ENCODE measurements at regions not wholly inside any gene's neighbourhood (a gene's known extent, or its start where the extent isn't known, plus 50 kb on each side); places are given as distances from the start of the nearest gene placed in this dataset.

GRCh38 chr15:29645841-29646240 lies 176.4 kb downstream of the TJP1 start:
- dilution Hi-C loops (cut with HindIII; ENCODE audit: low sequenced_read_pairs, unreplicated experiment) = no loop called here
- Histone ChIP-seq H4K91ac (ENCODE audit: insufficient read depth, low read depth, low read length) (no peak overlapping the region), H3K27ac (ENCODE audit: insufficient read depth, low read length) (no peak overlapping the region), H3K4me2 (ENCODE audit: low read depth, low read length) (no peak overlapping the region), H3K56ac (ENCODE audit: extremely low read depth, insufficient read depth, low read length) (no peak overlapping the region), H3K9ac (ENCODE audit: low read depth, low read length) (no peak overlapping the region), H3K36me3 (ENCODE audit: control insufficient read depth, insufficient read depth, low read length) (no peaks in the 10 kb centered on the region), H2AK5ac (ENCODE audit: low read depth, low read length) (no peak overlapping the region), H3K4me1 (ENCODE audit: control insufficient read depth, insufficient read depth, low read length) (no peaks in the 10 kb centered on the region), H4K8ac (ENCODE audit: low read depth in 2 of 2, low read length in 2 of 2) (no peak overlapping the region), H3K27me3 (ENCODE audit: control insufficient read depth, insufficient read depth, low read length) (no peaks in the 10 kb centered on the region), H4K20me1 (ENCODE audit: insufficient read depth, low read length) (no peaks in the 10 kb centered on the region), H3K4me3 (ENCODE audit: insufficient read depth, low read depth, low read length) (no peak overlapping the region), H2AK9ac (replicated peaks; ENCODE audit: low read depth, low read length, poor library complexity) (no peak overlapping the region), H2BK5ac (ENCODE audit: low read depth, low read length, poor library complexity, severe bottlenecking) (no peak overlapping the region), H2AFZ (replicated peaks; ENCODE audit: low read length, poor library complexity) (no peak overlapping the region), H4K5ac (ENCODE audit: low read depth, low read length) (no peak overlapping the region), H3K23ac (ENCODE audit: low read depth, low read length) (no peak overlapping the region), H3K14ac (replicated peaks; ENCODE audit: low read depth, low read length) (no peak overlapping the region), H3K9me1 (ENCODE audit: insufficient read depth, low read length) (no peaks in the 10 kb centered on the region), H2BK15ac (ENCODE audit: low read depth, low read length) (no peak overlapping the region), H3K18ac (ENCODE audit: low read depth, low read length) (no peak overlapping the region), H3K79me1 (ENCODE audit: low read depth in 1 of 2, low read length in 2 of 2) (no peaks in the 10 kb centered on the region), H3K9me3 (ENCODE audit: control insufficient read depth, insufficient read depth, low read length) (no peaks in the 10 kb centered on the region), H2BK20ac (ENCODE audit: low read depth, low read length) (no peak overlapping the region), H2BK120ac (ENCODE audit: low read depth, low read length) (no peak overlapping the region), H3K4ac (ENCODE audit: low read depth, low read length) (no peak overlapping the region)
- TF ChIP-seq CHD1 (IDR thresholded peaks at IDR 0.05; ENCODE audit: low read depth, low read length) = no peak
- TF ChIP-seq BHLHE40 (IDR thresholded peaks at IDR 0.05; ENCODE audit: low read depth, low read length) = no peak
- no peak for TF ChIP-seq FOS (IDR thresholded peaks at IDR 0.05; ENCODE audit: low read depth, low read length)
- no peak for TF ChIP-seq SMC3 (IDR thresholded peaks at IDR 0.05; ENCODE audit: low read depth, low read length)
- no peak for TF ChIP-seq RFX5 (IDR thresholded peaks at IDR 0.05; ENCODE audit: low read depth, low read length)
- no peak for TF ChIP-seq MXI1 (IDR thresholded peaks at IDR 0.05; ENCODE audit: borderline replicate concordance, low read depth, low read length)
- TF ChIP-seq, protein P1, sequence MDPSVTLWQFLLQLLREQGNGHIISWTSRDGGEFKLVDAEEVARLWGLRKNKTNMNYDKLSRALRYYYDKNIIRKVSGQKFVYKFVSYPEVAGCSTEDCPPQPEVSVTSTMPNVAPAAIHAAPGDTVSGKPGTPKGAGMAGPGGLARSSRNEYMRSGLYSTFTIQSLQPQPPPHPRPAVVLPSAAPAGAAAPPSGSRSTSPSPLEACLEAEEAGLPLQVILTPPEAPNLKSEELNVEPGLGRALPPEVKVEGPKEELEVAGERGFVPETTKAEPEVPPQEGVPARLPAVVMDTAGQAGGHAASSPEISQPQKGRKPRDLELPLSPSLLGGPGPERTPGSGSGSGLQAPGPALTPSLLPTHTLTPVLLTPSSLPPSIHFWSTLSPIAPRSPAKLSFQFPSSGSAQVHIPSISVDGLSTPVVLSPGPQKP (IDR thresholded peaks at IDR 0.05; ENCODE audit: borderline replicate concordance, low read depth, low read length) = no peak
- no peak for TF ChIP-seq MAZ (IDR thresholded peaks at IDR 0.05; ENCODE audit: borderline replicate concordance, low read depth, low read length)
- TF ChIP-seq CTCF (conservative IDR thresholded peaks at IDR 0.05; ENCODE audit: low read depth, low read length) = no peak
- TF ChIP-seq RCOR1 (IDR thresholded peaks at IDR 0.05; ENCODE audit: insufficient replicate concordance, low read length) = no peak
- no peak for TF ChIP-seq CEBPB (IDR thresholded peaks at IDR 0.05; ENCODE audit: low read depth, low read length)
- no peak for TF ChIP-seq NFE2L2 (IDR thresholded peaks at IDR 0.05; ENCODE audit: low read depth, low read length)
- DNase-seq (no peak), ATAC-seq (ENCODE audit: low read depth) (no peak)
- CTCF ChIA-PET = no interaction called here
- intact Hi-C loops (cut with micrococcal nuclease) = loop anchor here (10.0 kb wide), 1 partner anchor 61 kb away; no protein-coding TSS in a partner anchor
- POLR2A ChIA-PET (ENCODE audit: unreplicated experiment) = no interaction called here
- no TSS peak for BruUV-seq (replicated peaks)
- in situ Hi-C loops (cut with MboI; ENCODE audit: low sequenced_read_pairs) = no loop called here
- no CpG with 5 or more reads among the region's 3 CpGs for WGBS, 2 experiments (ENCODE audit: extremely low coverage in 2 of 2, insufficient read length in 1 of 2)
